Gastroesophageal sphincter (tissue), 3 donors: ENCODE measurements at regions not wholly inside any gene's neighbourhood (a gene's known extent, or its start where the extent isn't known, plus 50 kb on each side); places are given as distances from the start of the nearest gene placed in this dataset.

Source experiments
- EP300 ChIP-seq: sonication (generic); formaldehyde crosslinking; IDR thresholded peaks from one replicate; pipeline ENCODE4 v1.6.1; 2017; ENCODE audit warnings: antibody characterized with exemption, mild to moderate bottlenecking
- POLR2A ChIP-seq, 2 donors: fragments of 450-650 bp; IDR thresholded peaks; one replicate each; pipeline ENCODE4 v1.6.1; 2017; ENCODE audit warnings: antibody characterized with exemption in 2 of 2, mild to moderate bottlenecking in 2 of 2, moderate library complexity in 1 of 2
- POLR2AphosphoS5 ChIP-seq: sonication (generic); formaldehyde crosslinking; IDR thresholded peaks from one replicate; pipeline ENCODE4 v1.6.1; 2017; ENCODE audit warnings: antibody characterized with exemption
- TF ChIP-seq, protein P1 (sequence below), 4 experiments: fragments of 200-600 bp in 2 of 4; fragments of 450-650 bp in 2 of 4; sonication (generic) in 1 of 4; IDR thresholded peaks; one replicate each; pipeline ENCODE4 v1.5.1; 2017 to 2019; ENCODE audit warnings: antibody characterized with exemption in 4 of 4, mild to moderate bottlenecking in 2 of 4, moderate library complexity in 2 of 4

DNA sequence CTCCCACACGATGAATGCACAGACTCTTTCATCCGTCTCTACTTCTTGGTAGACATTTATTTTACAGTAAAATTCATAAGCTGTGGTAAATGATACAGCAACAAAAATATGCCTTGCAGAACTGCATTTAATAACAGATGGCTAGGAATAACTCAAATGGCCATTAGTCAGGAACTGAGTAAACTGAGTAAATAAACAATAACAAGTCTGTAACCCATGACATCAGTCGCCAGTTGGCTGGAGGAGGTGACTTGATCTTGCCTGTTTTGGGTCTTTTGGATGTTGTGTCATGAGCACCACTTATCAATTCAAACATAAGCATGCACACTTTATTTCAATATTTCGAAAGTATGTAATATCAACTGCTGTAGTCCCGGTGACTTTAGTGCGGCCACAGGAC lies 632.6 kb upstream of the ARGLU1 start:
- TF ChIP-seq, protein P1, sequence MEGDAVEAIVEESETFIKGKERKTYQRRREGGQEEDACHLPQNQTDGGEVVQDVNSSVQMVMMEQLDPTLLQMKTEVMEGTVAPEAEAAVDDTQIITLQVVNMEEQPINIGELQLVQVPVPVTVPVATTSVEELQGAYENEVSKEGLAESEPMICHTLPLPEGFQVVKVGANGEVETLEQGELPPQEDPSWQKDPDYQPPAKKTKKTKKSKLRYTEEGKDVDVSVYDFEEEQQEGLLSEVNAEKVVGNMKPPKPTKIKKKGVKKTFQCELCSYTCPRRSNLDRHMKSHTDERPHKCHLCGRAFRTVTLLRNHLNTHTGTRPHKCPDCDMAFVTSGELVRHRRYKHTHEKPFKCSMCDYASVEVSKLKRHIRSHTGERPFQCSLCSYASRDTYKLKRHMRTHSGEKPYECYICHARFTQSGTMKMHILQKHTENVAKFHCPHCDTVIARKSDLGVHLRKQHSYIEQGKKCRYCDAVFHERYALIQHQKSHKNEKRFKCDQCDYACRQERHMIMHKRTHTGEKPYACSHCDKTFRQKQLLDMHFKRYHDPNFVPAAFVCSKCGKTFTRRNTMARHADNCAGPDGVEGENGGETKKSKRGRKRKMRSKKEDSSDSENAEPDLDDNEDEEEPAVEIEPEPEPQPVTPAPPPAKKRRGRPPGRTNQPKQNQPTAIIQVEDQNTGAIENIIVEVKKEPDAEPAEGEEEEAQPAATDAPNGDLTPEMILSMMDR (IDR thresholded peaks at IDR 0.05) = no peak
- TF ChIP-seq EP300 (no peak), POLR2A (IDR thresholded peaks at IDR 0.05) (no peak), POLR2AphosphoS5 (no peak)
